MM.1S (cell line): ENCODE measurements at regions not wholly inside any gene's neighbourhood (a gene's known extent, or its start where the extent isn't known, plus 50 kb on each side); places are given as distances from the start of the nearest gene placed in this dataset.

Experiments used
- DNase-seq: peaks from one replicate; pipeline ENCODE4 v3.0.0-alpha.2; 2015
- H2AFZ ChIP-seq: fragments of 300-600 bp; sonication (generic); 2 replicates; pipeline ENCODE4 v1.6.0; 2016; ENCODE audit warnings: antibody characterized with exemption, low read length
- H3F3A ChIP-seq: fragments of 300-600 bp; sonication (generic); 2 replicates; pipeline ENCODE4 v1.6.1; 2016; ENCODE audit warnings: mild to moderate bottlenecking, antibody characterized with exemption, low read length, moderate library complexity, mixed read lengths; ENCODE audit not compliant: insufficient read depth
- H3K27ac ChIP-seq: fragments of 300-600 bp; sonication (generic); 2 replicates; pipeline ENCODE4 v1.5.1; 2016; ENCODE audit warnings: mild to moderate bottlenecking, low read length
- H3K27me3 ChIP-seq: fragments of 300-600 bp; sonication (generic); replicated peaks from 2 replicates; pipeline ENCODE4 v1.6.0; 2016; ENCODE audit warnings: low read length; ENCODE audit not compliant: insufficient read depth
- H3K36me3 ChIP-seq: fragments of 300-600 bp; sonication (generic); replicated peaks from 2 replicates; pipeline ENCODE4 v1.6.1; 2016; ENCODE audit warnings: mild to moderate bottlenecking, low read length, mixed read lengths; ENCODE audit not compliant: insufficient read depth
- H3K4me1 ChIP-seq: fragments of 300-600 bp; sonication (generic); 2 replicates; pipeline ENCODE4 v1.6.1; 2016; ENCODE audit warnings: low read length, mixed read lengths
- H3K4me2 ChIP-seq: fragments of 300-600 bp; sonication (generic); 2 replicates; pipeline ENCODE4 v1.6.0; 2016; ENCODE audit warnings: low read depth, low read length
- H3K4me3 ChIP-seq: fragments of 300-600 bp; sonication (generic); 2 replicates; pipeline ENCODE4 v1.5.1; 2016; ENCODE audit warnings: low read length, mixed read lengths
- H3K79me2 ChIP-seq: fragments of 300-600 bp; sonication (generic); 2 replicates; pipeline ENCODE4 v1.6.1; 2016; ENCODE audit warnings: mixed run types, low read length, mixed read lengths
- H3K9ac ChIP-seq: fragments of 300-600 bp; sonication (generic); 2 replicates; pipeline ENCODE4 v1.6.1; 2016; ENCODE audit warnings: low read length, mixed read lengths
- H3K9me2 ChIP-seq: fragments of 300-600 bp; sonication (generic); replicated peaks from 2 replicates; pipeline ENCODE4 v1.6.1; 2016; ENCODE audit warnings: mild to moderate bottlenecking, low read length, mixed read lengths; ENCODE audit not compliant: insufficient read depth
- H3K9me3 ChIP-seq: fragments of 300-600 bp; sonication (generic); replicated peaks from 2 replicates; pipeline ENCODE4 v1.6.1; 2016; ENCODE audit warnings: mild to moderate bottlenecking, low read length, mixed read lengths; ENCODE audit not compliant: insufficient read depth
- H4K20me1 ChIP-seq: fragments of 300-600 bp; sonication (generic); 2 replicates; pipeline ENCODE4 v1.6.1; 2016; ENCODE audit warnings: mild to moderate bottlenecking, low read length, moderate library complexity, mixed read lengths; ENCODE audit not compliant: insufficient read depth
- CTCF ChIP-seq: fragments of 300-600 bp; sonication (generic); IDR thresholded peaks from 2 replicates; pipeline ENCODE4 v1.5.1; 2016; ENCODE audit warnings: antibody characterized with exemption, low read length, mixed read lengths
- EZH2 ChIP-seq: fragments of 300-600 bp; sonication (generic); optimal IDR thresholded peaks from 2 replicates; pipeline ENCODE3; 2017; ENCODE audit warnings: low read depth, mild to moderate bottlenecking, antibody characterized with exemption, low read length, mixed read lengths
- EZH2phosphoT487 ChIP-seq: fragments of 300-600 bp; sonication (generic); IDR thresholded peaks from 2 replicates; pipeline ENCODE4 v1.6.1; 2018; ENCODE audit warnings: antibody characterized with exemption, low read length

GRCh38 chr14:89479802-89480201 lies 62.8 kb upstream of the FOXN3 start:
- no peak overlapping the region for H2AFZ ChIP-seq
- H3F3A ChIP-seq: no peaks in the 10 kb centered on the region
- no peak overlapping the region for H3K4me3 ChIP-seq
- H3K27ac ChIP-seq: no peak overlapping the region
- no peak overlapping the region for H3K4me2 ChIP-seq
- no peaks in the 10 kb centered on the region for H3K79me2 ChIP-seq
- no peaks in the 10 kb centered on the region for H3K27me3 ChIP-seq
- no peaks in the 10 kb centered on the region for H3K4me1 ChIP-seq
- no peaks in the 10 kb centered on the region for H3K9me3 ChIP-seq
- H3K9ac ChIP-seq: no peak overlapping the region
- DNase-seq: no peak
- H3K9me2 ChIP-seq: no peaks in the 10 kb centered on the region
- no peaks in the 10 kb centered on the region for H4K20me1 ChIP-seq
- no peak for TF ChIP-seq EZH2phosphoT487
- TF ChIP-seq CTCF: no peak
- TF ChIP-seq EZH2: no peak
- no peaks in the 10 kb centered on the region for H3K36me3 ChIP-seq

- H3K4me1 ChIP-seq: no peaks in the 10 kb centered on the region
Observed at GRCh38 chr14:89477391-89477790, 60.4 kb upstream of the FOXN3 start.

GRCh38 chr14:89476354-89476896 lies 59.4 kb upstream of the FOXN3 start:
- Histone ChIP-seq H4K20me1 (no peaks in the 10 kb centered on the region), H3K79me2 (no peaks in the 10 kb centered on the region), H3K9ac (no peak overlapping the region), H3K4me2 (no peak overlapping the region), H3K36me3 (no peaks in the 10 kb centered on the region), H2AFZ (no peak overlapping the region), H3K9me3 (no peaks in the 10 kb centered on the region), H3K27ac (no peak overlapping the region), H3K4me1 (no peaks in the 10 kb centered on the region), H3K9me2 (no peaks in the 10 kb centered on the region), H3K4me3 (no peak overlapping the region), H3K27me3 (no peaks in the 10 kb centered on the region), H3F3A (no peaks in the 10 kb centered on the region)
- no peak for DNase-seq
- no peak for TF ChIP-seq EZH2phosphoT487
- no peak for TF ChIP-seq CTCF
- no peak for TF ChIP-seq EZH2

More at GRCh38 chr14:89477391-89477790, 60.4 kb upstream of the FOXN3 start:
- Histone ChIP-seq H3K27ac (no peak overlapping the region), H3K36me3 (no peaks in the 10 kb centered on the region), H3F3A (no peaks in the 10 kb centered on the region), H3K4me3 (no peak overlapping the region), H3K9ac (no peak overlapping the region), H3K4me2 (no peak overlapping the region), H3K79me2 (no peaks in the 10 kb centered on the region), H3K27me3 (no peaks in the 10 kb centered on the region), H3K9me3 (no peaks in the 10 kb centered on the region), H2AFZ (no peak overlapping the region), H4K20me1 (no peaks in the 10 kb centered on the region), H3K9me2 (no peaks in the 10 kb centered on the region)
- TF ChIP-seq EZH2 (no peak), CTCF (no peak), EZH2phosphoT487 (no peak)
- no peak for DNase-seq
